GM23338 (cell line): ENCODE measurements at regions not wholly inside any gene's neighbourhood (a gene's known extent, or its start where the extent isn't known, plus 50 kb on each side); places are given as distances from the start of the nearest gene placed in this dataset.

Source experiments
- EZH2 ChIP-seq: fragments of 200-600 bp; sonication (generic); IDR thresholded peaks from one replicate; pipeline ENCODE4 v1.8.0; 2017; ENCODE audit warnings: antibody characterized with exemption, mild to moderate bottlenecking, low read depth; ENCODE audit not compliant: unreplicated experiment
- JUNB ChIP-seq: IDR thresholded peaks from one replicate; pipeline ENCODE4 v1.6.1; 2016; ENCODE audit warnings: antibody characterized with exemption; ENCODE audit not compliant: unreplicated experiment
- POLR2AphosphoS5 ChIP-seq: IDR thresholded peaks from 2 replicates; pipeline ENCODE4 v1.6.1; 2016; ENCODE audit warnings: antibody characterized with exemption, low read depth
- TF ChIP-seq, protein P1 (sequence below), 2 experiments: fragments of 200-600 bp in 1 of 2; sonication (generic) in 1 of 2; conservative IDR thresholded peaks; 2 replicates each; pipeline versions ENCODE4 v1.5.1 to v1.6.1; 2016 to 2017; ENCODE audit warnings: antibody characterized with exemption in 2 of 2, low read depth in 2 of 2, mild to moderate bottlenecking in 2 of 2, moderate library complexity in 1 of 2
- TF ChIP-seq, protein P2 (sequence below): IDR thresholded peaks from one replicate; pipeline ENCODE4 v1.6.1; 2018; ENCODE audit warnings: antibody characterized with exemption; ENCODE audit not compliant: unreplicated experiment

DNA sequence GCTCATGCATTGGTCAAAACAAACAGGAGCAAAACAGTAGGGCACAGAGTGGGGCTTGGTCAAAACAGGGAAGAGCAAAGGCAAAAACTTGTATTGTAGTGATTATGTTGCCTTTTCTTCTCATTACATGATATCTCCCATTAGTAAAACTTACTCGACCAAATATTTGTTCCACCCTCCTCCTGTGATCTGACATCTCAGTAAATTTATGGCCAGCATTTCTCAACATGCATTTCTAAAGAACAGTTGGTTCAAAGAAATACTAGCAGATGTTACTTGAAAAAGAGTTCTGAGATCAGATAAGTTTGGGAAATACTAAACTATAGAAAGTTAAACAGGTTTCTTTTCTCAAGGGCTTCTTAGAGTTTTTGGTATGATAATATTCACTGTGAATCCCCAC is 423.1 kb downstream of the FIGN start:
- TF ChIP-seq, protein P1, sequence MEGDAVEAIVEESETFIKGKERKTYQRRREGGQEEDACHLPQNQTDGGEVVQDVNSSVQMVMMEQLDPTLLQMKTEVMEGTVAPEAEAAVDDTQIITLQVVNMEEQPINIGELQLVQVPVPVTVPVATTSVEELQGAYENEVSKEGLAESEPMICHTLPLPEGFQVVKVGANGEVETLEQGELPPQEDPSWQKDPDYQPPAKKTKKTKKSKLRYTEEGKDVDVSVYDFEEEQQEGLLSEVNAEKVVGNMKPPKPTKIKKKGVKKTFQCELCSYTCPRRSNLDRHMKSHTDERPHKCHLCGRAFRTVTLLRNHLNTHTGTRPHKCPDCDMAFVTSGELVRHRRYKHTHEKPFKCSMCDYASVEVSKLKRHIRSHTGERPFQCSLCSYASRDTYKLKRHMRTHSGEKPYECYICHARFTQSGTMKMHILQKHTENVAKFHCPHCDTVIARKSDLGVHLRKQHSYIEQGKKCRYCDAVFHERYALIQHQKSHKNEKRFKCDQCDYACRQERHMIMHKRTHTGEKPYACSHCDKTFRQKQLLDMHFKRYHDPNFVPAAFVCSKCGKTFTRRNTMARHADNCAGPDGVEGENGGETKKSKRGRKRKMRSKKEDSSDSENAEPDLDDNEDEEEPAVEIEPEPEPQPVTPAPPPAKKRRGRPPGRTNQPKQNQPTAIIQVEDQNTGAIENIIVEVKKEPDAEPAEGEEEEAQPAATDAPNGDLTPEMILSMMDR (conservative IDR thresholded peaks at IDR 0.05; ENCODE audit: low read depth in 2 of 2) = no peak
- no peak for TF ChIP-seq POLR2AphosphoS5
- TF ChIP-seq EZH2 = no peak
- TF ChIP-seq JUNB = no peak
- TF ChIP-seq, protein P2, sequence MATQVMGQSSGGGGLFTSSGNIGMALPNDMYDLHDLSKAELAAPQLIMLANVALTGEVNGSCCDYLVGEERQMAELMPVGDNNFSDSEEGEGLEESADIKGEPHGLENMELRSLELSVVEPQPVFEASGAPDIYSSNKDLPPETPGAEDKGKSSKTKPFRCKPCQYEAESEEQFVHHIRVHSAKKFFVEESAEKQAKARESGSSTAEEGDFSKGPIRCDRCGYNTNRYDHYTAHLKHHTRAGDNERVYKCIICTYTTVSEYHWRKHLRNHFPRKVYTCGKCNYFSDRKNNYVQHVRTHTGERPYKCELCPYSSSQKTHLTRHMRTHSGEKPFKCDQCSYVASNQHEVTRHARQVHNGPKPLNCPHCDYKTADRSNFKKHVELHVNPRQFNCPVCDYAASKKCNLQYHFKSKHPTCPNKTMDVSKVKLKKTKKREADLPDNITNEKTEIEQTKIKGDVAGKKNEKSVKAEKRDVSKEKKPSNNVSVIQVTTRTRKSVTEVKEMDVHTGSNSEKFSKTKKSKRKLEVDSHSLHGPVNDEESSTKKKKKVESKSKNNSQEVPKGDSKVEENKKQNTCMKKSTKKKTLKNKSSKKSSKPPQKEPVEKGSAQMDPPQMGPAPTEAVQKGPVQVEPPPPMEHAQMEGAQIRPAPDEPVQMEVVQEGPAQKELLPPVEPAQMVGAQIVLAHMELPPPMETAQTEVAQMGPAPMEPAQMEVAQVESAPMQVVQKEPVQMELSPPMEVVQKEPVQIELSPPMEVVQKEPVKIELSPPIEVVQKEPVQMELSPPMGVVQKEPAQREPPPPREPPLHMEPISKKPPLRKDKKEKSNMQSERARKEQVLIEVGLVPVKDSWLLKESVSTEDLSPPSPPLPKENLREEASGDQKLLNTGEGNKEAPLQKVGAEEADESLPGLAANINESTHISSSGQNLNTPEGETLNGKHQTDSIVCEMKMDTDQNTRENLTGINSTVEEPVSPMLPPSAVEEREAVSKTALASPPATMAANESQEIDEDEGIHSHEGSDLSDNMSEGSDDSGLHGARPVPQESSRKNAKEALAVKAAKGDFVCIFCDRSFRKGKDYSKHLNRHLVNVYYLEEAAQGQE = no peak
